ENCODE measurements at regions not wholly inside any gene's neighbourhood (a gene's known extent, or its start where the extent isn't known, plus 50 kb on each side); places are given as distances from the start of the nearest gene placed in this dataset.

GRCh38 chr1:80385650-80386049, 1379.1 kb upstream of the ADGRL4 start:
- Histone ChIP-seq H3K9ac (ENCODE audit: low read depth in 1 of 2, low read length in 2 of 2) (no peak overlapping the region), H3K27me3 (ENCODE audit: control insufficient read depth in 4 of 4, insufficient read depth in 4 of 4, low read length in 3 of 4) (no peaks in the 10 kb centered on the region), H3K36me3 (ENCODE audit: control insufficient read depth in 4 of 4, insufficient read depth in 3 of 4, low read depth in 1 of 4, low read length in 3 of 4) (no peaks in the 10 kb centered on the region), H3K4me1 (ENCODE audit: control insufficient read depth in 4 of 4, insufficient read depth in 4 of 4, low read length in 3 of 4) (no peaks in the 10 kb centered on the region), H3K4me3 (ENCODE audit: low read depth in 1 of 3, low read length in 3 of 3) (no peak overlapping the region), H3K27ac (ENCODE audit: low read depth in 1 of 2, low read length in 2 of 2) (no peak overlapping the region), H3K9me3 (ENCODE audit: control insufficient read depth in 4 of 4, low read length in 3 of 4) (no peaks in the 10 kb centered on the region)
- no peak for DNase-seq (ENCODE audit: low spot score)
- TF ChIP-seq CTCF (IDR thresholded peaks at IDR 0.05; ENCODE audit: low read depth, low read length, missing input control) (no peak), REST (IDR thresholded peaks at IDR 0.05) (no peak), MAX (IDR thresholded peaks at IDR 0.05) (no peak), RXRA (IDR thresholded peaks at IDR 0.05) (no peak), SP1 (IDR thresholded peaks at IDR 0.05) (no peak)

- H3K9ac ChIP-seq (ENCODE audit: low read depth in 1 of 2, low read length in 2 of 2) = no peak overlapping the region
- no peaks in the 10 kb centered on the region for H3K4me1 ChIP-seq (ENCODE audit: control insufficient read depth in 4 of 4, insufficient read depth in 4 of 4, low read length in 3 of 4)
- DNase-seq (ENCODE audit: low spot score) = no peak
- no peak overlapping the region for H3K27ac ChIP-seq (ENCODE audit: low read depth in 1 of 2, low read length in 2 of 2)
- no peaks in the 10 kb centered on the region for H3K27me3 ChIP-seq (ENCODE audit: control insufficient read depth in 4 of 4, insufficient read depth in 4 of 4, low read length in 3 of 4)
- TF ChIP-seq HNF4G (IDR thresholded peaks at IDR 0.05) (no peak), REST (IDR thresholded peaks at IDR 0.05) (no peak), MAX (IDR thresholded peaks at IDR 0.05) (no peak)
- H3K36me3 ChIP-seq (ENCODE audit: control insufficient read depth in 4 of 4, insufficient read depth in 3 of 4, low read depth in 1 of 4, low read length in 3 of 4) = no peaks in the 10 kb centered on the region
- H3K4me3 ChIP-seq (ENCODE audit: low read depth in 1 of 3, low read length in 3 of 3) = no peak overlapping the region
- H3K9me3 ChIP-seq (ENCODE audit: control insufficient read depth in 4 of 4, low read length in 3 of 4) = no peaks in the 10 kb centered on the region
Measured at GRCh38 chr1:80384959-80385358, 1378.4 kb upstream of the ADGRL4 start.

All from liver (tissue), 7 donors.